ENCODE measurements at regions not wholly inside any gene's neighbourhood (a gene's known extent, or its start where the extent isn't known, plus 50 kb on each side); places are given as distances from the start of the nearest gene placed in this dataset.
"Not testable (repeated sequence)": the region's sequence is repeated elsewhere in the genome, so short reads cannot be mapped to it uniquely, and the experiment has no call there.

GRCh38 chr3:178350763-178351162, 185.5 kb upstream of the KCNMB2 start:
- no peak for TF ChIP-seq POLR2A (IDR thresholded peaks at IDR 0.05; ENCODE audit: low read depth)
- no peak for TF ChIP-seq EP300 (IDR thresholded peaks at IDR 0.05)
- TF ChIP-seq POLR2AphosphoS5 (IDR thresholded peaks at IDR 0.05), result no peak
- TF ChIP-seq CTCF (IDR thresholded peaks at IDR 0.05), result no peak
- no peaks in the 10 kb centered on the region for H3K9me3 ChIP-seq
- intact Hi-C loops (cut with DNase I), result no loop called here
- WGBS, result 88% methylated on average over 3 of the region's 3 CpGs
- no peak for DNase-seq (ENCODE audit: extremely low spot score)
- peaks cover 10 to 14% (median 11%) of the 10 kb centered on the region in 4 donors for H3K4me1 ChIP-seq
- no peaks in the 10 kb centered on the region for H3K27me3 ChIP-seq
- H3K36me3 ChIP-seq, result no peaks in the 10 kb centered on the region
- H3K4me3 ChIP-seq, result no peak overlapping the region
- no peak overlapping the region for H3K27ac ChIP-seq (replicated peaks in 1 of 4)

- H3K27me3 ChIP-seq, result no peaks in the 10 kb centered on the region
- no peak overlapping the region for H3K4me3 ChIP-seq
- H3K4me1 ChIP-seq, result peaks cover 10 to 14% (median 11%) of the 10 kb centered on the region in 4 donors
- TF ChIP-seq POLR2A (IDR thresholded peaks at IDR 0.05; ENCODE audit: low read depth), result no peak
- no peak for DNase-seq (ENCODE audit: extremely low spot score)
- intact Hi-C loops (cut with DNase I), result no loop called here
- no peak overlapping the region for H3K27ac ChIP-seq (replicated peaks in 1 of 4)
- no peaks in the 10 kb centered on the region for H3K9me3 ChIP-seq
- 17% methylated on average over 3 of the region's 3 CpGs for WGBS
- H3K36me3 ChIP-seq, result no peaks in the 10 kb centered on the region
Observed at GRCh38 chr3:178352326-178353005, 183.8 kb upstream of the KCNMB2 start.

- WGBS, result 54% methylated on average over 1 of the region's 1 CpG
- Histone ChIP-seq H3K27ac (replicated peaks in 1 of 4) (no peak overlapping the region), H3K27me3 (no peaks in the 10 kb centered on the region), H3K36me3 (no peaks in the 10 kb centered on the region), H3K9me3 (no peaks in the 10 kb centered on the region), H3K4me1 (peaks cover 10 to 14% (median 11%) of the 10 kb centered on the region in 4 donors), H3K4me3 (no peak overlapping the region)
- intact Hi-C loops (cut with DNase I), result no loop called here
- TF ChIP-seq CTCF (IDR thresholded peaks at IDR 0.05) (no peak), EP300 (IDR thresholded peaks at IDR 0.05) (no peak), POLR2A (IDR thresholded peaks at IDR 0.05; ENCODE audit: low read depth) (no peak), POLR2AphosphoS5 (IDR thresholded peaks at IDR 0.05) (no peak)
- no peak for DNase-seq (ENCODE audit: extremely low spot score)
Observed at GRCh38 chr3:178353006-178353694, 183.1 kb upstream of the KCNMB2 start.

- 84% methylated on average over 6 of the region's 6 CpGs for WGBS
- no peak overlapping the region for H3K27ac ChIP-seq (replicated peaks in 1 of 4)
- no peaks in the 10 kb centered on the region for H3K27me3 ChIP-seq
- intact Hi-C loops (cut with DNase I), result no loop called here
- TF ChIP-seq CTCF (IDR thresholded peaks at IDR 0.05) (no peak), EP300 (IDR thresholded peaks at IDR 0.05) (no peak), POLR2AphosphoS5 (IDR thresholded peaks at IDR 0.05) (no peak), POLR2A (IDR thresholded peaks at IDR 0.05; ENCODE audit: low read depth) (no peak)
- no peak overlapping the region for H3K4me3 ChIP-seq
- no peak for DNase-seq (ENCODE audit: extremely low spot score)
- peaks cover 0 to 6% (median 0%) of the 10 kb centered on the region in 4 donors for H3K9me3 ChIP-seq
- H3K4me1 ChIP-seq, result peaks cover 0 to 7% (median 0%) of the 10 kb centered on the region in 4 donors
- no peaks in the 10 kb centered on the region for H3K36me3 ChIP-seq
Observed at GRCh38 chr3:178359728-178360127, 176.5 kb upstream of the KCNMB2 start.

GRCh38 chr3:178363048-178363447, 173.2 kb upstream of the KCNMB2 start:
- intact Hi-C loops (cut with DNase I); H3K27ac ChIP-seq (replicated peaks in 1 of 4); H3K27me3 ChIP-seq; DNase-seq (ENCODE audit: extremely low spot score); H3K4me3 ChIP-seq; H3K36me3 ChIP-seq; H3K9me3 ChIP-seq: not testable (repeated sequence)
- 98% methylated on average over 2 of the region's 2 CpGs for WGBS
- peaks cover 0 to 14% (median 11%) of the 10 kb centered on the region in 4 donors for H3K4me1 ChIP-seq
